ENCODE measurements at regions not wholly inside any gene's neighbourhood (a gene's known extent, or its start where the extent isn't known, plus 50 kb on each side); places are given as distances from the start of the nearest gene placed in this dataset.
"Not testable (repeated sequence)": the region's sequence is repeated elsewhere in the genome, so short reads cannot be mapped to it uniquely, and the experiment has no call there.

- no peak for TF ChIP-seq CTCF (IDR thresholded peaks at IDR 0.05; ENCODE audit: insufficient read depth, low read length)
- no peak overlapping the region for H3K4me3 ChIP-seq (ENCODE audit: low read depth, low read length)
- no peak for DNase-seq (ENCODE audit: low read depth)
Observed at GRCh38 chr4:28834120-28834519, 1886.0 kb upstream of the PCDH7 start.

- DNase-seq (ENCODE audit: low read depth): no peak
- TF ChIP-seq CTCF (IDR thresholded peaks at IDR 0.05; ENCODE audit: insufficient read depth, low read length): no peak
- H3K4me3 ChIP-seq (ENCODE audit: low read depth, low read length): no peak overlapping the region
Observed at GRCh38 chr4:28835501-28835900, 1884.7 kb upstream of the PCDH7 start.

GRCh38 chr4:28842271-28842670 lies 1877.9 kb upstream of the PCDH7 start:
- H3K4me3 ChIP-seq (ENCODE audit: low read depth, low read length): no peak overlapping the region
- TF ChIP-seq CTCF (IDR thresholded peaks at IDR 0.05; ENCODE audit: insufficient read depth, low read length): no peak
- no peak for DNase-seq (ENCODE audit: low read depth)

DNA sequence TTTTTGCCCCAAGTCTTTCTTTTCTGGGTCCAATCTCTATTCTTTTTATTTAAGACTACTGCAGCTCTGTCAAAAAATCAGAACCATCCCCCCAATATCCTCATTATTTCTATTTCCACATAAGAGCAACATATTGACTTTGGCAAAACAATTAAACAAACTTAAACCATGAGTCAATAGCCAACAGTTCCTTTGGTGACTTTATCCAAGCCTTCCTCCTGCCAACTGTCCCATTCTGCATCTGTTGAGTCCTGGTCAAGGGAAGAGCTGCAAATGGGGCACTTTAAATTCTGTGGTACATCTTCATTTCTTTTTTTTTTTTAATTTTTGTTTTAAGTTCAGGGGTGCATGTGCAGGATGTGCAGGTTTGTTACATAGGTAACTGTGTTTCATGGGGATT lies 1875.0 kb upstream of the PCDH7 start:
- no peak for TF ChIP-seq CTCF (IDR thresholded peaks at IDR 0.05; ENCODE audit: insufficient read depth, low read length)
- H3K4me3 ChIP-seq (ENCODE audit: low read depth, low read length): no peak overlapping the region
- no peak for DNase-seq (ENCODE audit: low read depth)

DNA sequence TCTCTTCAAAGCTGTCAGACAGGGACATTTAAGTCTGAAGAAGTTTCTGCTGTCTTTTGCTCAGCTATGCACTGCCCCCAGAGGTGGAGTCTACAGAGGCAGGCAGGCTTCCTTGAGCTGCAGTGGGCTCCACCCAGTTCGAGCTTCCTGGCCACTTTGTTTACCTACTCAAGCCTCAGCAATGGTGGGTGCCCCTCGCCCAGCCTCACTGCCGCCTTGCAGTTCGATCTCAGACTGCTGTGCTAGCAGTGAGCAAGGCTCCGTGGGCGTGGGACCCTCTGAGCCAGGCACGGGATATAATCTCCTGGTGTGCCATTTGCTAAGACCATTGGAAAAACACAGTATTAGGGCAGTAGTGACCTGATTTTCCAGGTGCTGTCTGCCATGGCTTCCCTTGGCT lies 1863.1 kb upstream of the PCDH7 start:
- not testable (repeated sequence) for DNase-seq (ENCODE audit: low read depth); H3K4me3 ChIP-seq (ENCODE audit: low read depth, low read length)

DNA sequence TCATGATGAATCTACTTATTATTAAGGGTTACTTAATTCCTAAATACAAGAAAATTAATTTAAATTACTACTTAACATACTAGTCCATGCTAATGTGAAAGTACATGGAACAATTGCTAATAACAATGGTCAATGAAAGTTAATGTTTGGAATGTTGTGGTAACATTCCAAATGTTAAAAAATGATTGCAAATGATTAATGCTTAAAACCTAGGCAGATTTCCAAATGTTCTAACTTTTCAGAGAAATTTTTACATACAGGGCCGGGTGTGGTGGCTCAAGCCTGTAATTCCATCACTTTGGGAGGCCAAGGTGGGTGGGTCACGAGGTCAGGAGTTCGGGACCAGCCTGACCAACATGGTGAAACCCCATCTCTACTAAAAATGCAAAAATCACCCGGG lies 1851.3 kb upstream of the PCDH7 start:
- TF ChIP-seq CTCF (IDR thresholded peaks at IDR 0.05; ENCODE audit: insufficient read depth, low read length): no peak
- DNase-seq (ENCODE audit: low read depth): peak; percentile 74
- no peak overlapping the region for H3K4me3 ChIP-seq (ENCODE audit: low read depth, low read length)

- peak; percentile 30 for DNase-seq (ENCODE audit: low read depth)
- no peak overlapping the region for H3K4me3 ChIP-seq (ENCODE audit: low read depth, low read length)
- TF ChIP-seq CTCF (IDR thresholded peaks at IDR 0.05; ENCODE audit: insufficient read depth, low read length): no peak
Observed at GRCh38 chr4:28879178-28879577, 1841.0 kb upstream of the PCDH7 start.

Measured in fibroblast of the aortic adventitia (primary cell).